GM19023 (cell line): ENCODE measurements at regions not wholly inside any gene's neighbourhood (a gene's known extent, or its start where the extent isn't known, plus 50 kb on each side); places are given as distances from the start of the nearest gene placed in this dataset.

ENCODE experiments used
- ATAC-seq: cut with Tn5 transposase; IDR thresholded peaks from one replicate; pipeline ENCODE4 v1.9.1; 2021; ENCODE audit warnings: mild to moderate bottlenecking, moderate library complexity; ENCODE audit not compliant: unreplicated experiment

GRCh38 chr2:2877427-2877826 lies 500.2 kb downstream of the EIPR1 start:
- ATAC-seq: no peak

DNA sequence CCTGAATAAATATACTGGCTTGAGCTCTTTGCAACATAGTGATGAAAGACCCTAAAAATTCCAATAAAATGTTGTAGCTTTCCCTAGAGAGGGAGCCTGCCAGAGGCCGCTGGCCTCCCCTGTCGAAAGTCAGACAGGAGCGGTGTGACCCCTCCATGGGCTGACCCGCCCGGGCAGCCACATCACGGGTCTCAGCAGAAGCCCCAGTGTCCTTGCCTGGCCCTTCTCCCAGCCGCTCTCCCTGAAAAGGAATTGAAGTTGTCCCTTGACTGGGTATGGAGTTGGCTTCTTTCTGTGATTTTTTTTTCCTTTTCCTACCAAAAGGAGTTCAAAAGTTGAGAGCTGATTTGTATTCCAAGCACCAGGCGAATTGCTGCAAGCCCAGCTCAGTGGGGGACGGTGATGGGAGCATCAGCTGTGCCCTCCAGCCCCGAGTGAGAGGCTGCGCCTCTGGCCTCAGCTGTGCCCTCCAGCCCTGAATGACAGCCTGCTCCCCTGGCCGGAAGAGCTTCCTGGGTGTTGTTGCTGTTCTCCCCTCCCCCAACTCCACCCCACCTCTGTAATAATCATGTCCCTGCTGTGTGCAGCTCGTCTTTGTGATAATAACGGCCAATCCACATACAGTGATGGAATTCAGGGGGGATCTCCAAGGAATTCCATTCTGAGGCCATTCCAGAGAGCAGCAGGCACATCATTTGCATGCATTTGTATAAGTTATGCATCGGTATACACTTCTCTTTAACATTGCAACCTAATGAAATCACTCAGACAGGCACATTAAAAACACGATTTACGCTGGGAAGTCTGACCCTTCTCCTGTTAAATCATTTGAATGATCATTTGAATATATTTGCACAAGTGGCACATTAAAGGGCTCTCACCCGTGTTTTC lies 501.0 kb downstream of the EIPR1 start:
- ATAC-seq: no peak

- ATAC-seq: no peak
Observed at GRCh38 chr2:2875831-2876230, 501.8 kb downstream of the EIPR1 start.

DNA sequence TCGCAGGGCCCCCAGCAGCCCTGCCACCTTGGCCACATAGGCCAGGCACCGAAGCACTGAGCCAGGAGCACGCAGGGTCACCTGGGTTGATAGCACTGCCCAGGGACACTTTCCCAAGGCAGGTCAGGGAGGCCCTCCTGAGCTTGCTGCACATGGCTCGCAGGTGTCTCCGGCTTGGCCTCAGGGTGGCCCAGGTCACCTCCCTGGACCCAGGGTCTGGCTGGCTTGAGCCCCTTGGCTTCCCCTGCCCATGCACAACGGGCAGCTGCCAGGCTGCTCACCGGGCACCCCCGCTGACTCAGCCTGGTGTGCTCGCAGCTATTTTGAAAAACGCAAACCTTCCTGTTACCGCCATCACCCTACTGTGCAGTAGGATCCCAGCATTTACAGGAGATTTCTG lies 502.3 kb downstream of the EIPR1 start:
- ATAC-seq: no peak

DNA sequence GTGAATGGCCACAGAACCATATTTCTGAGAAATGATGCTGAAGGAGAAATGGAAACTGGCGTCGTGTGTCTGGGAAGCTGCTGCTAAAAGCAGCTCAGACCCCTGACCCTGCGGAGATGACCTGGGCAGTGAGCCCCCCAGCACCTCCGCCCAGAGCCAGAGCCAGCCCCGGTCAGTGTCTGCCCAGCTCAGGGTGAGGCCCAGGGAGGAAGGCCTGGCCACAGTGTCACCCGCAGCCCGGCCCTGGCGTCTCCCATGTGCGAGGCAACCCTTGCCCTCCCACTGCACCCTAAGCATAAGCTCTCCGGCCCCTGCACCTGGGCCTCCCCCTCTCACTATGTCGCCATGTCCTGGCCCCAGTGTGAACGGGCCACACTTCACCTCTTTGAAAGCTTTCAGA lies 502.8 kb downstream of the EIPR1 start:
- ATAC-seq: no peak

- no peak for ATAC-seq
Observed at GRCh38 chr2:2874341-2874740, 503.3 kb downstream of the EIPR1 start.

DNA sequence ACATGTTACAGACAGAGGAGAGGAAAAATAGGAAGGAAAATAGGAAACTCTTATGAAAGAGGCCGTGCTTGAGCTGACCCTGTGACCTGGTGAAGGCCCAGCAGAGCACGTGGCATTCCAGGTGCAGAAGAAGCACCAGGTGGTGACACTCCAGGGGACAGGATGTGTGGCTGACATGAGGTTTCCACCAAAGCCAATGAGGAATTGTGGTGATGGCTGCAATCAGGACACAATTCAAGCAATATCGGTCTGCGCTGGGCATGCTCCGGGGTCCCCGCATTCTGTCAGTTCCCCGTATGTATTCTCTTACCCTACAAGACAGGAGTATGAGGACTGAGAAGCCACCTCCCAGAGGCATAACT lies 504.2 kb downstream of the EIPR1 start:
- ATAC-seq: no peak

DNA sequence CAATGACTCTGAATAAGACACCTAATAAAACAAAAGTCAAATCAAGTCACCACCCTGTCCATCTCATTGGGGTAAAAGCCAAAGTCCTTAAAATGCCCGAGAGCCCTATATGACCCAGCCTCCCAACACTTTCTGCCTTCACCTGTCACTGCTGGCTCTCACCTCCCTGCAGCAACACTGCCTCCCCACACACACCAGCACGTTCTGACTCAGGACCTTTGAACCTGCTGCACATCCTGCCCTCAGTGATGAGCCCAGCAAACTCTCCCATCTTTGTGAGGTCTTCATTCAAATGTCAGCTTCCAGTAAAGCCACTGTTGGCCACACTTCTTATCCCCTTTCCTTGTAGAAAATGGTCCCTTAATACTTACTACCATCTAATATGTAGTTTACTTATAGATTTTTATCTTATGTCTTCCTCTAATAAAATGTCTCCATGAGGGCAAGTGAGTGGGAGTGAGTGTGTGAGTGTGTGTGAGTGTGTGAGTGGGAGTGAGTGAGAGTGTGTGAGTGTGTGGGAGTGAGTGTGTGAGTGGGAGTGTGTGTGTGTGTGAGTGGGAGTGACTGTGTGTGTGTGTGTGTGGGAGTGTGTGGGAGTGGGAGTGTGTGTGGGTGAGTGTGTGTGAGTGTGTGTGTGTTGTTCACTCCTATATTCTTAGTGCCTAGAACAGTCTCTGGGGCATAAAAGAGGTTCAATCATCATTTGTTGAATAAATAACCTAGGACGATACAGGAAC lies 504.7 kb downstream of the EIPR1 start:
- no peak for ATAC-seq

GRCh38 chr2:2872309-2872617 lies 505.4 kb downstream of the EIPR1 start:
- no peak for ATAC-seq

DNA sequence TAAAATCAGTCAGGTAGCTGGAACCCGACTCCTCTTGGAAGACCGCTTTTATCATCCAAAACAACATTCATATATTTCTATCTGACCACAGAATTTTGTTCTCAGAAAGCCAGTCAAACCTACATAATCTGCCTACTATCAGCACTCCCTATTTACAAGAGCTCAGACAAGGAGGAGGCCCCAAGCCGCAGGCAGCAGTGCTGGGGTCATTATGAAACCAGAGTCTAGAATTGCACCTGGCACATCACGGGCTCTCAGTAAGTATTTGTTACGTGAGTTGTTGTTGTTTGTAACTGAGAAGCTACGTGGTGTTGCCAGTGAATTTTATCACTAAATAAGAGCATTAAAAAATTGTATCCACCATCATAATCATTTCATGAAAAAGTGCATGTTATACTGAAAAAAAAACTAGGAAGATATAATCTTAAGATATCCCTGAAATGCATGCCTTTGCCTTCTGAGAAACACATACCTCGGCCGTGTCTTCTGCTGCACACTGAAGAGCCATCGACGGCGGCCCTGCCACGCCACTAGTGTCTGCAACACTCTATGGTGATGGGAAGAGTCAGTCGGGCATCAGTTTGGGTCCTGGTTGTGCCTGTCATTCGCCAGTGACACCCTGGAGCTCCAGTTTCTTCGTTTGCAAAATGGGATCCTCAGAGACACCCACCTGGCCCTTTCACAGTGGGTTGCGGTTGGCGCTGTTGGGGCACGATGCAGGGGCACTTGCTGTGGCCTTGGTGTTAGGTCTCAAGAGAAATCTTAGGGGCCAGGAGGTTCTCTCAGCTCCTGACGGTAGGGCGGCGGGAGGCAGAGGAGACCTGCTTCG lies 505.9 kb downstream of the EIPR1 start:
- ATAC-seq: no peak

DNA sequence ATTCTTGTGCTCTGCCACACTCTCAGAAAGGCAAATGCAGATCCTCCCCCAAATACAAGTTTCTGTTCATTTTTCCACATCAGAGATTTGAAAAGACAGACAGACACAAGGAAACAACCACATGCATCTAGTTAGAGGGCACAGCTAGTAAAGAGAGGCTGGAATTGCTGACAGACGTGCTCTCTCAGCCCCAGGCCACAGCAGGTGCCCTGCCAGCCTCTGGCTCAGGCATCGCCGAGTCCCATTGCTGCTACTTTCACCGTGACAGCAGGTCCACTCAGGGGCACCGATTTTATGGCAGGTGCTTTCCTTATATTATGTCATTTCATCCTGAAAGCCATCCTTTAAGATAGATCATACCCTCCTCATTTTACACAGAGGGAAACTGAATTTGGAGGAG lies 507.5 kb downstream of the EIPR1 start:
- no peak for ATAC-seq

DNA sequence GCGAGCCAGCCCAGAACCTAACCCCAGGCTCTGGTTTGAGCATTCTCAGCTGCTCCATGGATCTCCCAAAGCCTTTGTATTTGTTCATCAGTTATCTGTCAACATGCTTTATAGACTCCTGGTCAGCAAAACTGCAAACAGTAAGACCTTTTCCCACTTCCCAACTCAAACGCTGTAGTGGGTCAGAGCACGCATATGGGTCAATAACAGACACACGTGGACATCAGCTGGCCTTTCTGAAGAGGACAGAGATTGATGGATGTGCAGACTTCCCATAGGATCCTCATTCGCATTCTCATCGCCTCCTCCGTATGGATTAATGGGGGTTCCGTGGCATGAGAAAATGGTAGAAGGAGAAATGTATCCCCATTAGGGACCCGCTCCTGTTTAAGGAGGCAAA lies 508.1 kb downstream of the EIPR1 start:
- ATAC-seq: no peak

DNA sequence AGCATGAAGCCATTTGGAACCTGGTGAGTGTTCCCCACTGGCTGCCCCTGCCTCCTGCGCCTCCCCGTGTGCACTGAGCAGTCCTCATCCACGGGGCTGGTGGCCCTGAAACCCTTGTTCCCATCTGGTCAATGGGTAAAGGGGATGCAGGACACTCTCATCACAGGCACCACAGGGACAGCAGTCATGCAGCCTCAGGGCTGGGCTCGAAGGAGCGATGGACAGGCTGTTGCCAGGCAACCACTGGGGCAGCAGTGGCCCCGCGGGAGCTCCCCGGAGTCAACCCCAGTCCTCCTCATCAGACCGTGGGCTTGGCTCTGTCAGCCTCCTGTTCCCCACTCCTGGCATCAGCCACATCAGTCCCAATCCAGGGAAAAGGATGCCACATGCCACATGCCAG lies 509.5 kb downstream of the EIPR1 start:
- ATAC-seq: no peak

GRCh38 chr2:2867397-2867979 lies 510.1 kb downstream of the EIPR1 start:
- no peak for ATAC-seq

- ATAC-seq: no peak
Observed at GRCh38 chr2:2866459-2866858, 511.2 kb downstream of the EIPR1 start.

DNA sequence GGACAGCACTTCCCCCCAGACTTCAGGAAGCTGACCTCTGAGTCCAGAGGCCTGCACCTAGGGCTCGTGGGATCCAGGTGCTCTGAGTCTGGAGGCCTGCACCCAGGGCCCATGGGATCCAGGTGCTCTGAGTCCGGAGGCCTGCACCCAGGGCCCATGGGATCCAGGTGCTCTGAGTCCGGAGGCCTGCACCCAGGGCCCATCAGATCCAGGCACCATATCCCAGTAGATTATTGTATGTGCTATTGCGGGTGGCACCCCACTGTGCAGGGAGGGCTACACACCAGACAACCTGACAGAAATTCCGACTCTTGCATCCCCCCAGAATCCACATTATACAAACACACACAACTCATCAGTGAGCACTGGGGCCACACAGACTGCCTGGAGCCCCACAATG lies 515.2 kb downstream of the EIPR1 start:
- no peak for ATAC-seq

GRCh38 chr2:2861666-2862240 lies 515.9 kb downstream of the EIPR1 start:
- no peak for ATAC-seq

DNA sequence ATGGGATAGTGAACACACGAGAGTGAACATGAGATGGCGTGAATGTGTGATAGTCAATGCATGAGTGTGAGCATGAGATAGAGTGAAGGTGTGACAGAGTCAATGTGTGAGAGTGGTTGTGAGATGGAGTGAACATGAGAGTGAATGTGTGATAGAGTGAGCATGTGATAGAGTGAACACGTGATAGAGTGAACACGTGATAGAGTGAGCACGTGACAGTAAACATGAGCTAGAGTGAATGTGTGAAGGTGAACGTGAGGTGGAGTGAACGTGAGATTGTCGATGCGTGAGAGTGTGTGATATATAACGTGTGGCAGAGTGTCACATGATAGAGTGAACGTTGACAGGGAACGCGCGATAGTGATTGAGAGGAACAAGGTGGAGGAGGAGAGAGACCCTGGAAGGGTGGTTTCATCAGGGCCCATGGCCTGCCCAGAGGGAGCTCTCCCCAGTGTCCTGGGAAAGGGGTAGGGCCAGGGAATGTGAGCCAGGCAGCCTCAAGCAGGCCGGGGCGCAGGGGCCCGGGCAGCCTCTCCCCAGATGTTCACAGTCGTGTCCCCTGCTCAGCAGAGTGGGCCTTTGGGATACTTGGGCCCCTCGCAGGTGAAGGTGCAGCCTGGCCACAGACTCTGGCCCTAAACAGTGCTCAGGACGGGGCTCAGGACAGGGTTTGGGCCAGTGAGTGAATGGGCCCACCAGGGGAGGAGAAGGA lies 516.9 kb downstream of the EIPR1 start:
- ATAC-seq: no peak

GRCh38 chr2:2859732-2860131 lies 517.9 kb downstream of the EIPR1 start:
- ATAC-seq: no peak

DNA sequence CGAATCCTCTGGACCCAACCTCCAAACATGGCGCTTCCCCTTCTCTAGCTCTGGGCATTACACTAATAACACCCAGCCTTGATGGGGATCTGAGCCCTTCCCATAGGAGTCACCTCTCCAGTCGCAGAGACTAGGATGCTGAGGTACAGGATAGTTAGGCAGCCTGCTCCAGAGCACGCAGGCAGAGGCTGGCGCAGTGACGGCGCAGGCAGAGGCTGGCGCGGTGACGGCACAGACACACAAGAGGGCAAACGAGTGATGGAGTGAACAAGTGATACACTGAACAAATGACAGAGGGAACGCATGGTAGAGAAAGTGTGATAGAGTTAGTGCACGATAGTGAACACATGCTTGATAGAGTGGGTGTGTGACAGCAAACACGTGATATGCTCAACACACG lies 518.5 kb downstream of the EIPR1 start:
- no peak for ATAC-seq
